HepG2 (cell line): ENCODE measurements at regions not wholly inside any gene's neighbourhood (a gene's known extent, or its start where the extent isn't known, plus 50 kb on each side); places are given as distances from the start of the nearest gene placed in this dataset.

Source experiments
- ATAC-seq: fragments of 200-7000 bp; cut with Tn5 transposase; 3 replicates; pipeline ENCODE4 v1.9.1; 2020; ENCODE audit warnings: mild to moderate bottlenecking, moderate library complexity
- BruUV-seq: library from RNA; stranded (reverse); fragments of 400-500 nt; replicated peaks from 2 replicates; lab custom pipeline; 2021; lab: Mats Ljungman, UMichigan
- CTCF ChIA-PET: fragments of 300-600 bp; formaldehyde crosslinking; extraction: SDS; loops from one replicate; lab custom pipeline; 2021; ENCODE audit warnings: low total read pairs, inconsistent platforms, low intra/inter-chr PET ratio; lab: Yijun Ruan, JAX
- POLR2A ChIA-PET: fragments of 350-600 bp; sonication (Branson Sonifier 250); formaldehyde crosslinking; loops from one replicate; lab custom pipeline; 2020; ENCODE audit warnings: antibody characterized with exemption, inconsistent platforms; lab: Yijun Ruan, JAX
- DNase-seq: peaks from one replicate; pipeline ENCODE4 v3.0.0-alpha.2; 2015; ENCODE audit warnings: low spot score
- FAIRE-seq: peaks from 3 replicates; lab custom pipeline; 2011; peaks lifted over from hg19 to GRCh38; lab: Jason Lieb, UNC
- H2AFZ ChIP-seq: one replicate; pipeline ENCODE4 v1.6.1; 2011; ENCODE audit warnings: low read length, inconsistent platforms
- H3K27ac ChIP-seq: fragments of 300-600 bp; 3 replicates; pipeline ENCODE4 v1.8.0; 2011; ENCODE audit warnings: mixed run types, mild to moderate bottlenecking, mixed read lengths, low read length, inconsistent platforms; ENCODE audit not compliant: insufficient read depth; ENCODE audit errors: extremely low read length
- H3K27me3 ChIP-seq, 2 experiments: fragments of 200-600 bp in 1 of 2; 2 replicates in 1 of 2; 3 replicates in 1 of 2; pipeline versions ENCODE4 v1.6.0 to v1.8.0; 2011; ENCODE audit warnings: low read length in 2 of 2, mild to moderate bottlenecking in 2 of 2, moderate library complexity in 2 of 2, inconsistent platforms in 1 of 2; ENCODE audit not compliant: insufficient read depth in 2 of 2, control insufficient read depth in 1 of 2
- H3K36me3 ChIP-seq, 2 experiments: fragments of 200-600 bp in 1 of 2; replicated peaks in 1 of 2; 2 replicates in 1 of 2; 3 replicates in 1 of 2; pipeline versions ENCODE4 v1.5.1 to v1.8.0; 2011; ENCODE audit warnings: low read length in 2 of 2, inconsistent platforms in 1 of 2; ENCODE audit not compliant: insufficient read depth in 2 of 2, control insufficient read depth in 1 of 2
- H3K4me1 ChIP-seq: 2 replicates; pipeline ENCODE4 v1.5.1; 2012; ENCODE audit warnings: low read length, inconsistent platforms; ENCODE audit not compliant: insufficient read depth
- H3K4me2 ChIP-seq: 2 replicates; pipeline ENCODE4 v1.6.0; 2011; ENCODE audit warnings: low read depth, low read length, inconsistent platforms
- H3K4me3 ChIP-seq, 3 experiments: fragments of 200-600 bp in 1 of 3; sonication (generic), shearing (Covaris generic) in 1 of 3; replicated peaks in 1 of 3; 2 replicates each; pipeline ENCODE4 v1.5.1; 2011 to 2016; ENCODE audit warnings: low read length in 3 of 3, inconsistent platforms in 2 of 3, low read depth in 2 of 3, mild to moderate bottlenecking in 2 of 3, control low read depth in 1 of 3, mixed read lengths in 1 of 3; ENCODE audit not compliant: insufficient read depth in 1 of 3
- H3K79me2 ChIP-seq: one replicate; pipeline ENCODE4 v1.6.1; 2011; ENCODE audit warnings: low read length, inconsistent platforms; ENCODE audit not compliant: insufficient read depth
- H3K9ac ChIP-seq: 2 replicates; pipeline ENCODE4 v1.6.0; 2011; ENCODE audit warnings: mild to moderate bottlenecking, low read depth, low read length, inconsistent platforms; ENCODE audit not compliant: insufficient read depth
- H3K9me3 ChIP-seq: 2 replicates; pipeline ENCODE4 v1.5.1; 2012; ENCODE audit warnings: mild to moderate bottlenecking, low read length
- H4K20me1 ChIP-seq: 2 replicates; pipeline ENCODE4 v1.6.0; 2011; ENCODE audit warnings: inconsistent platforms, mild to moderate bottlenecking, low read length, moderate library complexity; ENCODE audit not compliant: insufficient read depth
- CREM ChIP-seq, 2 experiments: sonication (generic) in 1 of 2; formaldehyde crosslinking in 1 of 2; IDR thresholded peaks; 2 replicates each; pipeline versions ENCODE4 v1.4.0 to v1.6.1; 2016 to 2020; ENCODE audit warnings: antibody characterized with exemption in 1 of 2, mild to moderate bottlenecking in 1 of 2, missing genetic modification reagents in 1 of 2
- ELF3 ChIP-seq: IDR thresholded peaks from 2 replicates; pipeline ENCODE4 v1.6.1; 2016; ENCODE audit warnings: missing genetic modification reagents, missing compliant biosample characterization
- MTA1 ChIP-seq: sonication (generic); formaldehyde crosslinking; IDR thresholded peaks from 2 replicates; pipeline ENCODE4 v1.4.0; 2020; ENCODE audit warnings: missing genetic modification reagents, mild to moderate bottlenecking, borderline replicate concordance
- PAWR ChIP-seq: sonication (generic); formaldehyde crosslinking; IDR thresholded peaks from 2 replicates; pipeline ENCODE4 v1.4.0; 2020; ENCODE audit warnings: missing genetic modification reagents, mild to moderate bottlenecking, borderline replicate concordance
- SIN3A ChIP-seq: IDR thresholded peaks from 2 replicates; pipeline ENCODE4 v1.6.1; 2011; ENCODE audit warnings: low read depth, mild to moderate bottlenecking, control low read depth, low read length, borderline replicate concordance
- SMC3 ChIP-seq: IDR thresholded peaks from 2 replicates; pipeline ENCODE4 v1.6.1; 2011; ENCODE audit warnings: low read length, improper control_type of control experiment
- SOX5 ChIP-seq: IDR thresholded peaks from 2 replicates; pipeline ENCODE4 v1.6.1; 2016; ENCODE audit warnings: borderline replicate concordance
- ZNF350 ChIP-seq: sonication (generic); formaldehyde crosslinking; IDR thresholded peaks from 2 replicates; pipeline ENCODE4 v1.4.0; 2020; ENCODE audit warnings: mild to moderate bottlenecking, low read depth, missing genetic modification reagents, borderline replicate concordance
- ZNF510 ChIP-seq: sonication (generic); formaldehyde crosslinking; IDR thresholded peaks from 2 replicates; pipeline ENCODE4 v1.4.0; 2020; ENCODE audit warnings: low read depth, mild to moderate bottlenecking, missing genetic modification reagents
- ZNF577 ChIP-seq: sonication (generic); formaldehyde crosslinking; IDR thresholded peaks from 2 replicates; pipeline ENCODE4 v1.4.0; 2020; ENCODE audit warnings: mild to moderate bottlenecking, low read depth, missing genetic modification reagents, borderline replicate concordance
- ZNF773 ChIP-seq: sonication (generic); formaldehyde crosslinking; IDR thresholded peaks from 2 replicates; pipeline ENCODE4 v1.4.0; 2020; ENCODE audit warnings: missing genetic modification reagents, borderline replicate concordance
- ZSCAN9 ChIP-seq: IDR thresholded peaks from 2 replicates; pipeline ENCODE4 v1.6.1; 2016; ENCODE audit warnings: borderline replicate concordance
- WGBS: methylation state at CpG from one replicate; pipeline ENCODE4 v1.1.6; 2017; ENCODE audit warnings: low lambda C conversion rate; 5-methylcytosine and 5-hydroxymethylcytosine counted together
- in situ Hi-C: cut with HindIII; loops from 2 replicates; pipeline ENCODE4 v1.10.0; 2017; ENCODE audit warnings: low pct_unique_long_range_greater_than_20kb; ENCODE audit not compliant: extremely low pct_ligation_motif_present
- intact Hi-C: fragments of 100-400 bp; cut with micrococcal nuclease; formaldehyde crosslinking; loops from one replicate; pipeline ENCODE4 v1.10.0; 2022; ENCODE audit not compliant: unreplicated experiment
- TF ChIP-seq, protein P1 (sequence below): sonication (generic); formaldehyde crosslinking; IDR thresholded peaks from 2 replicates; pipeline ENCODE4 v1.4.0; 2020; ENCODE audit warnings: missing genetic modification reagents
- TF ChIP-seq, protein P2 (sequence below), 2 experiments: sonication (generic) in 1 of 2; formaldehyde crosslinking in 1 of 2; IDR thresholded peaks; 2 replicates each; pipeline versions ENCODE4 v1.5.1 to v1.6.1; 2011 to 2020; ENCODE audit warnings: borderline replicate concordance in 1 of 2, low read depth in 1 of 2, low read length in 1 of 2, mild to moderate bottlenecking in 1 of 2, missing genetic modification reagents in 1 of 2, moderate library complexity in 1 of 2

DNA sequence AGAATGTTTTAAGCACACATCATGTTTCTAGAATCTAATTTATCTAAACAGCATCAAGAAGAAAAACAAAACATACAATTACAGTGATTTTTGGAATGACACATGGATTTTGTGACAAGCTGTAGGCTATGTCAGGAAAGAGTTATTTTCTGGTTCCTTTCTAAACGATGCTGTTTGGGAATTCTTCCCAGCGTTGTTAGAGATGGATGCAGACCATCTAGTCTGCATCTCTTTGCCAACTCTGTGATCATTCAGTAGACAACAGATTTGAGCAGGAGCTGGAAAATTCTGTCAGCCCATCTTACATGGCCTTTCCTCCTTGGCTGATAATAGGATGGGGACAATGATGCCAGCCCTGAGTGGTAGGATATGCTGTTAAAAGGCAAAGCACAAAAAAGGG is 295.7 kb upstream of the TRPC7 start:
- FAIRE-seq, result no peak
- 0% methylated on average over 2 of the region's 2 CpGs for WGBS
- H3K4me3 ChIP-seq, result no peak overlapping the region
- no peak overlapping the region for H3K27ac ChIP-seq
- no TSS peak for BruUV-seq
- no peak for ATAC-seq
- ChIA-PET POLR2A (no interaction called here), CTCF (no interaction called here)
- H3K79me2 ChIP-seq, result no peaks in the 10 kb centered on the region
- no peak overlapping the region for H3K4me2 ChIP-seq
- DNase-seq, result no peak
- no peaks in the 10 kb centered on the region for H3K36me3 ChIP-seq
- no peaks in the 10 kb centered on the region for H3K4me1 ChIP-seq
- H3K9ac ChIP-seq, result no peak overlapping the region
- H3K27me3 ChIP-seq, result no peaks in the 10 kb centered on the region
- in situ Hi-C loops, result no loop called here
- intact Hi-C loops, result no loop called here
- H4K20me1 ChIP-seq, result no peaks in the 10 kb centered on the region
- no peaks in the 10 kb centered on the region for H3K9me3 ChIP-seq
- H2AFZ ChIP-seq, result no peak overlapping the region
- TF ChIP-seq SMC3 (no peak), ZSCAN9 (CRISPR knock-in tag) (no peak), ELF3 (CRISPR knock-in tag) (no peak)
- TF ChIP-seq, protein P1, sequence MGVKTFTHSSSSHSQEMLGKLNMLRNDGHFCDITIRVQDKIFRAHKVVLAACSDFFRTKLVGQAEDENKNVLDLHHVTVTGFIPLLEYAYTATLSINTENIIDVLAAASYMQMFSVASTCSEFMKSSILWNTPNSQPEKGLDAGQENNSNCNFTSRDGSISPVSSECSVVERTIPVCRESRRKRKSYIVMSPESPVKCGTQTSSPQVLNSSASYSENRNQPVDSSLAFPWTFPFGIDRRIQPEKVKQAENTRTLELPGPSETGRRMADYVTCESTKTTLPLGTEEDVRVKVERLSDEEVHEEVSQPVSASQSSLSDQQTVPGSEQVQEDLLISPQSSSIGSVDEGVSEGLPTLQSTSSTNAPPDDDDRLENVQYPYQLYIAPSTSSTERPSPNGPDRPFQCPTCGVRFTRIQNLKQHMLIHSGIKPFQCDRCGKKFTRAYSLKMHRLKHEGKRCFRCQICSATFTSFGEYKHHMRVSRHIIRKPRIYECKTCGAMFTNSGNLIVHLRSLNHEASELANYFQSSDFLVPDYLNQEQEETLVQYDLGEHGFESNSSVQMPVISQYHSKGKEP (CRISPR knock-in tag), result no peak

DNA sequence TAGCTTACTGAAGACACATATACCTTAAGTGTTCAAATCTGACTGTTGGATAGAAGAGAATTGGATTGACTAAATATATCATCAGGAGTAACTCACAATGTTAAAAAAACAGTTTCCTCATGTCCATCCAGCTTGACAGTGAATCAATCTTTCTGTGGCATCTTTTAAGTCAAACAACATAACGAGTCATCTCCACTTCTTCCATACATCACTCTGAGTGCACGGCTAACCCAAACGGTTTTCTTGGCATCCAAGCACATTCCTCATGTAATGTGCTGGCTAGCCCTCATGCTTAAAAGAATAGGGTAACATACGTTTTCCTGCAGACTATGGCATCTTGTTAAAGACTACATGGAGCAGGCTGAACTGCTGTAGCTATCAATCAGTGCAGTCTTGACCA is 291.5 kb upstream of the TRPC7 start:
- Histone ChIP-seq H3K4me2 (no peak overlapping the region), H3K27ac (no peak overlapping the region), H3K4me3 (no peak overlapping the region), H4K20me1 (no peaks in the 10 kb centered on the region), H3K9ac (no peak overlapping the region), H3K36me3 (no peaks in the 10 kb centered on the region), H3K4me1 (no peaks in the 10 kb centered on the region), H3K79me2 (no peaks in the 10 kb centered on the region), H3K27me3 (no peaks in the 10 kb centered on the region), H3K9me3 (no peaks in the 10 kb centered on the region), H2AFZ (no peak overlapping the region)
- BruUV-seq, result no TSS peak
- DNase-seq (no peak), ATAC-seq (no peak), FAIRE-seq (no peak)
- intact Hi-C loops, result no loop called here
- WGBS, result 3% methylated on average over 4 of the region's 4 CpGs
- in situ Hi-C loops, result no loop called here
- CTCF ChIA-PET, result no interaction called here
- POLR2A ChIA-PET, result no interaction called here
- TF ChIP-seq MTA1 (no peak), ZNF350 (CRISPR knock-in tag) (no peak), CREM (IDR thresholded peaks at IDR 0.05) (no peak), CREM (CRISPR knock-in tag; IDR thresholded peaks at IDR 0.05) (no peak), ZNF510 (CRISPR knock-in tag) (no peak), SIN3A (no peak), SOX5 (CRISPR knock-in tag) (no peak), PAWR (CRISPR knock-in tag) (no peak), ZNF773 (CRISPR knock-in tag) (no peak), ZNF577 (CRISPR knock-in tag) (no peak)
- TF ChIP-seq, protein P2, sequence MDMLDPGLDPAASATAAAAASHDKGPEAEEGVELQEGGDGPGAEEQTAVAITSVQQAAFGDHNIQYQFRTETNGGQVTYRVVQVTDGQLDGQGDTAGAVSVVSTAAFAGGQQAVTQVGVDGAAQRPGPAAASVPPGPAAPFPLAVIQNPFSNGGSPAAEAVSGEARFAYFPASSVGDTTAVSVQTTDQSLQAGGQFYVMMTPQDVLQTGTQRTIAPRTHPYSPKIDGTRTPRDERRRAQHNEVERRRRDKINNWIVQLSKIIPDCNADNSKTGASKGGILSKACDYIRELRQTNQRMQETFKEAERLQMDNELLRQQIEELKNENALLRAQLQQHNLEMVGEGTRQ (IDR thresholded peaks at IDR 0.05; ENCODE audit: low read depth, low read length), result no peak
- TF ChIP-seq, protein P2 (CRISPR knock-in tag; IDR thresholded peaks at IDR 0.05; ENCODE audit: borderline replicate concordance), result no peak
